GM18868 (cell line): ENCODE measurements at regions not wholly inside any gene's neighbourhood (a gene's known extent, or its start where the extent isn't known, plus 50 kb on each side); places are given as distances from the start of the nearest gene placed in this dataset.

ENCODE experiments used
- ATAC-seq: cut with Tn5 transposase; IDR thresholded peaks from one replicate; pipeline ENCODE4 v1.9.1; 2021; ENCODE audit warnings: mild to moderate bottlenecking, moderate library complexity; ENCODE audit not compliant: unreplicated experiment

DNA sequence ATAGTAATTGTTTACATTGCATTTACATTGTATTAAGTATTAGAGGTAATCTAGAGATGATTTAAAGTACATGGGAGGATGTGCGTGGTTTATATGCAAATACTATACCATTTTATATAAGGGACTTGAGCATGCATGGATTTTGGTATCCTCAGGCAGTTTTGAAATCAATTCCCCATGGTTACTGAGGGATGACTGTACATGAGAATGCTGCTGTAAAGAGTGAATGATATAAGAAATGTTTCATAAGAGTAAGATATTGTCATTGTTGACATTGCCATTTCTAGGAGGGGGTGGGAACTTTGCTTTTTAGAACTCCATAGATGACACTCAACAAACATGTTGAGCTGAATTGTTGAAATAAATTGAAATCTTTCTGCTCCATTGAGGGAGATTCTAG, 185.0 kb downstream of the SEMA6A start:
- no peak for ATAC-seq

DNA sequence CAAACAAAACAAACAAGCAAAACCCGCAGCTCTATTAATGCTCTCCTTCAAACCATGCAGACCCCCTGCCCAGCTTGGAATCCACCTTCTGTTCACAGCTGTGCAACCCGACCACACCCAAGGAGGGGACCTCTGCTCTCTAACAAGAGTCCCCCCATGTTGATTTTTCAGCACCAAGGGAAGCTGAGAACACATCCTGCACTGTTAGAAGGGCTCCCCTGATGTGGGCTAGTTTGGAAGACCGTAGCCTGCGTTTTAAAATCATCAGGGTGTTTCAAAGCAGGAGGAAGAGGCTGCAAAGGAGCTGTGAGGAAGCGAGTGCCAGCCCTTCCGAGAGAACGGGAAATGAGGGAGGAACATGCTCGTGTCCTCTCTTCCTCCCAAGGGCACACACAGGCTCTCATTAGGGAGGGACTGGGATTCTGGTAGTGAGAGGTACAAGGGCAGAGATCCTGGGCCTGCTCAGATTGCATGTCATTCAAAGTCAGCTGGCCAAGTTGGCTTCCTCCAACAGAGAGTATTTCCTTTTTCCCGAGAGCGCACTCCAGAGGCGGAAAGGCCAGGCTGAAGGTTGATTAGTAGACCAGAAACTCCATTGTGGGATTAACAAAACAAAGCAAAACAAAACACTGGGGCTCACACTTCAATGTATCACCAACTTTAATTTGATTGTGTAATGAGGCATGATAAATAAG, 185.9 kb downstream of the SEMA6A start:
- no peak for ATAC-seq

DNA sequence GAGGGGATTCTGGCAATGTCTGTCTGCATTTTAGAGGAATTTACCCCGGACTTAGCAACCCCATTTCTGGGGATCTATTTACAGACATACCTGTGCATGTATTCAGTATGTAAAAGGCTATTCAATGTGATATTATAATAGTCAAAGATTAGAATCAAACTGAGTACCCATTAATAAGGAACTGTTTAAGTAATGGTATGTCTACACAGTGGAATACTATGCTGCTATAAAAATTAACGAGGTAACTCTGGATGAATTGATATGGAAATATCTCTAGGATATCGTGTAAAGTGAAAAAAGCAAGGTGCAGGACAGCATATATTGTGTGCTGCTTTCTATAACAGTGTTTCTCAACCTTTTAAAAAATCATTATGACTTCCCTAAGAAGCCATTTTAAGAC, 186.9 kb downstream of the SEMA6A start:
- ATAC-seq = no peak

DNA sequence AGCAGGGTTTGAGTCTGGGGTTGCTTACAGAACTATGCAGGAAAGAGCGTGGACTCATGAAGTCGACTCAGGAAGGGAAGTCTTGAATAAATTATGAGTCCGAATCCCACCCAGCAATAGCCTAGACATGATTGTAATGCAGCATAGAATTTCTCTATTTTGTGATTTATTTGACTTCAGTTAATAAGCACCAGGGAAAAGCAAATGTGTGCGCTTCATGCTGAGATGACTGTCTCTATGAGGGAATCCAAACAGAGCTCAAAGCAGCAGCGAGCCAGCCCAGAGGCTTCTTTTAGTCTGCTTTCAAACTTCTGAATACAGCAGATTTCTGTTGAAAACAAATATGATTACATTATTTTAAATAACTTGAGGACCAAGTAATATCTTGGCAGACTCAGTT, 188.0 kb downstream of the SEMA6A start:
- ATAC-seq = no peak

DNA sequence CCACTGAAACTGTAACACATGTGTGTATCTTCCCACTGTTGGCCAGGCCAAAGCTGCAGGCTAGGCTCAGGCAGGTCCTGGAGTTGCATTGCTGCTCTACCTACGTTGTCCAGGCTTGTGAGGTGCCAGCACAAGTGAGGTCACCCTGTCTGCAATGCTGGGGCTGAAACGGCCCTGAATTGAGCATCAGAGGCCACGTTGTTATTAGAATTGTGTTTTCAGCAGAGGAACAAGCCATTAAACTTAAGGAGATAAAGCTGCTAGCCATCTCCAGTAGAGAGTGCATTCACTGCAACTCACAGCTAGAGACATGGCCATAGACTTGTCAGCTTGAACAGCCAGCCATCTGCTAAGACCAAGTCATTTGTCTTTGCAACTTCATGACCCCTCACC, 191.8 kb downstream of the SEMA6A start:
- ATAC-seq = peak; percentile 35

DNA sequence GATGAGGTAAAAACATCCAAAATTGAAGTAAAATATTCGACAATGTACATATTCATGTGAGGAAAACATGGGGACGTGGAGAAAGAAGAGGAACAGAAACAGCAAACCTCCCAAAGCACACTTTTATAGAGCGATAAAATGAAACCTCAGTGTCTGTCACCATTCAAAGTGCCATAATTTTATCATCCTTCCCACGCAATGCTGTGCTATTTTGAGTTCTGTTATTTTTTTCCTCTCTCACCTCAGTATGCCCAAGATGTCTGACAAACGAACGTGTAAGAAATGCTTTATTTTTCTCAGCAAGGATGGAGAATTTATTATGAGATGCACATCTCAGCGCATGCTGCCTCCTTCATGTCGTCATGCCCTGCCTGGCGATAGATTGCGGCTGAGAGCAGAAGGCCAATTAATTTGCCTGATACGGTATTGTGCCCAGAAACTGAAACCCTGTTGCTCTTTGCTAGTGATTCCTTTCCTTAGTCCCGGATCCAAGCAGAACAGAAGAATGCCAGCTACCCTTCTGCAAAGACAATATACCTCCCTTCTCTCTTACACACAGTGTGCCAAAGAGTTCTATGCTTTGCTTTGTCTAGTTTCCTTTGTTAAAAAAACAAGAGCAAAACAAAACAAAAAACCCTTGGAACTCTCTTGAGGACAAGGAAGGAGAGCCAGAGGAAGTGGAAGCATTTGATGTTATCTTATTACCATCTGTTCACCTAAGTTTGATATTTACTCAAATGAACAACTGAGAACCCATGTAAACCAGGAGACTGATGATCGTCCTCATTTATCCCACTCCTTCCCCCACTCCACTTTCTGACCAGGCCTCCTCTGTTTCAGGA, 192.4 kb downstream of the SEMA6A start:
- ATAC-seq = no peak

DNA sequence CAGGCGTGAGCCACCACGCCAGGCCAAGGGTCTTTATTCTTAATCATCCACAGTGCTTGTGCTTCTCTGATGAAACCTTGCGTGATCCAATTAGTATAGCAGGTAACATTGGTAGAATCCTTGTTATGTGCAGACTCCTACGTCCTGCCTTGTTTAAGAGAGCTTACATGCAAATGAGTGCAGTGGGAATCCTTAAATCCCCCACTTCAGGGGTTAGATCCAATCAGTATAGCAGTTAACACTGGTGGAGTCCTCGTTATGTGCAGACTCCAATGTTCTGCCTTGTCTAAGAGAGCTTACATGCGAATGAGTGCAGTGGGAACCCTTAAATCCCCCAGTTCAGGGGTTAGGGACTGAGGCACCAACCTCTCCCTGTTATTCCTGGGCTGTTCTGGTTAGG, 193.4 kb downstream of the SEMA6A start:
- no peak for ATAC-seq

DNA sequence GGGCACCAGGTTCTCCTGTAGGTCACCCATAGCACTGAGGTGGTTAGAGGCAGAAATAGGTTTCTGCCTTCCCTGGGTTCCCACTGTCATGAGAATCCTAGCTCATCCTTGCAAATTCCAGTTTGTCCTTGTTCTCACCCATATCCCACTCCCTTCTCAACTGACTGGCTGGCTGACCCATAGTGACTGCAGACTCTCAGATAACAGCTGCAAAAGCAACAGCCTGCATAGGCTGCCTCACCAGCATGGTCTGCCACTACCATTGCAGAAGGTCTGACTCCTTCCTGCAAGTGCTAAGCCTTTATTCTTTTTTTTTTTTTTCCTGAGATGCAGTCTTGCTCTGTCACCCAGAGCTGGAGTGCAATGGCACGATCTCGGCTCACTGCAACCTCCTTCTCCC, 194.0 kb downstream of the SEMA6A start:
- no peak for ATAC-seq

DNA sequence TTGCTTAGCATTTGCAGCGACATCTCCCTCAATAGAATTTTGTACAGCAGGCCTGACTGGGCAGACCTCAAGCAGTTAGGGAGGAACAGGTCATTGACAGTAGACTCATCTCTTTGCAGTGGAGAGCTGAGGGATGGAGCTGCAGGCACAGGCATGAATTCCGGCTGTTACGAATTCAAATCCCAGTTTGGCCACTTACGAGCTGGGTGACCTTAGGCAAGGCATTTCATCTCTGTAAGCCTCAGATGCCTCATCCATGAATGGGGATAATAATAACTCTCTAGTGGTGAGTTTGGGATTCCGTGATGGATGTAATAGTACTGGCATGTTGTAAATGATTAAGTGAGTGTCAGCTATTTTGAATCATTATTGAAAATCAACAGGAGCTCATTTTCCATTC, 195.3 kb downstream of the SEMA6A start:
- ATAC-seq = no peak

DNA sequence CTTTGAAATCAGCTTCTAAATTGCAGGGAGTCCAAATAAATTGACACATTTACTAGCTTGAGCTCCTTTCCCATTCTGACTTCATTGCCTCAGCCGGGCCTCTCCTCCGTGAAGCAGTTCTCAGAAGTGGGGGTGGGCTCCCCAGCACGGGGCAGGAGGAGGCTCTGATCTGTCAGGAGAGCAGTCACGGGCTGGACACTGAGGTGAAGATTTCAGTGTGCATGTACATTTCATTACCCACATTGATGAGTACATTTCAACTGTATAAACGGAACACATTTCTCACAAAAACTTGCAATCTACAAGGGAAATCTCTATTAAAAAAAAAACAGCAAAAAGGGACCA, 195.9 kb downstream of the SEMA6A start:
- no peak for ATAC-seq

DNA sequence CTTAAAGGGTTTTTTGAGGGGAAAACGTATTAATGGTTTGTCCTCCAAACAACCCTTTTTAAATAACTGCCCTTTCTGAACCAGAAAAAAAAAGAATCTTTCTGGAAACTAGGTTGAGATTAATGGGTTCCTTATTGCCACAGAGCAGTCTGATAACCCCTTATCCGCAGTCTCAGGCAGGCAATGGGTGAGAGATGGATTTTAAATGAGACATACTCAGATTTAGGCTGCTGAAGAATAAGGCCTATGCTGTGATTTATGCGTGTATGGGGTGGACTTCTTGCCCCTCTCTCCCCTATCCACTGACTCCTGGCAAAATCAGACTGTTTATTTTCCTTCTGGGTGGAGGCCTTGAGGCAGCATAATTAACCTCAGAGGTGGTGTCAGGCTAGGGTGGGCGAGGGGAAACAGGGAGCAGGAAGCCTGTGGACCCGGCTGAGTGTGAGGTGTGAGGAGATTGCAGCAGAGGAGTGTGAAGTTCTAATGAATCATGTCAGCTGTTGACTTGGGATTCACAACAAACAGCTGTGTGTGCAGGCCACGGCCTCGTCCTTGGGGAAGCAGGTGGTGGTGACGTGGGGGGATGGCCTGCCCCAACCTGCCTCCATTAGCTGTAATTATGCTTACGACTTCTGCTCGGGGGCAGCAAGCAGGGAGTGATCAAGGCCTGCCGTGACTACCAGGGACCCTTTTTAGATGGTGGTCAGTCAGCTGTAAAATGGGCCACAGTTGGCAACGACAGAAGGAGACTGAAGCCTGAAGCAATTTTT, 196.4 kb downstream of the SEMA6A start:
- ATAC-seq = no peak

DNA sequence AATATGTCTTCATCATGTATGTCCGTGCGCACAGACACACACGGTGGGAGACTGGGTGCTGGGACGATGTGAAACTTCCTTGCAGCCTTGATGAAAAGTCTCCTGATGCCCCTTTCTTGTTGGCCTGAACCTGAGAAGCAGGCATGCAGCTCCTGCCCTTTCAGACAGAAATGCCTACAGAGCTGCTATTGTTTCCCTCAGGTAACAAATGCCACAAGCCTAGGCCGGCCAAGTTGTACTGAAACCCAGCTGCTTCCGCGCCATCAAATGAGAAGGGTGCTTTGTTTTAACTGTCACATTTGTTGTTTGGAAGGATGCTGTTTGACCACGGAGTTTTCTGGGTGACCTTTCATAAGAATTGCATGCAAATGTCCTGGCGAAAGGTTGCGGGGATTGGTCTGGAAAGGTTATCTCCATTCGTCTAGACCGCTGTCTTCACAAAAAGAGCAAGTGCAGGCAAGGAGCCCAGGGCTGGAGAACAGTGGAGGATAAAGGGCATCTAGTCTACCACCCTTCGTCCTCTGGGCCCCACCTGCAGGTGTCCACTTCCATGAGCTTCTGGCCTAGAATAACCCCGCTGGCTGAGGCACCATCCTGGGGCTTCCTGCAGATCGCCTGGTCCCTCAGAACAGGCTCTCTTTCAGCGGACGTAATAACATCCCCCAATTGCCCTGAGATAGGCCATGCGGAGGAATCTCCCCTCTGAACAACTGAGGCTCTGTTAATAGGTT, 197.2 kb downstream of the SEMA6A start:
- no peak for ATAC-seq

DNA sequence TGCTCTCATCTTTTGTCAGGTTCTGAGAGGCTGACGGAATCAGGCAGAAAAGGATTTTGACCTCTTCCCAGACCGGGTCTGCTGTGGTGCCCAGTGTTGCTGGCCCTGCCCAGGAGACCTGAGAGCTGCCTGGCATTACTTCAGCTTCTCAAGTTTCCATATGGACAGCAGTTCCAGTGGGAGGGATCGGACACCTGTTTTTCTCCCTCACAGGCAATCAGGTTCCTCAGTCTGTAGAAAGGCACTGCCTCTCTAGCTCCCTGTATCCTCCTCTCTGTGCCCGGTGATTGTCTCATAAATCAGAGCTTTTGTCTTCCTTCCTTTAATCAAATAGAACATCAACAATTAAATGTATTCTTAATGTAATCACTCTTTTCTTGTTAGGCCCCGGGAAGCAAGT, 198.7 kb downstream of the SEMA6A start:
- no peak for ATAC-seq

DNA sequence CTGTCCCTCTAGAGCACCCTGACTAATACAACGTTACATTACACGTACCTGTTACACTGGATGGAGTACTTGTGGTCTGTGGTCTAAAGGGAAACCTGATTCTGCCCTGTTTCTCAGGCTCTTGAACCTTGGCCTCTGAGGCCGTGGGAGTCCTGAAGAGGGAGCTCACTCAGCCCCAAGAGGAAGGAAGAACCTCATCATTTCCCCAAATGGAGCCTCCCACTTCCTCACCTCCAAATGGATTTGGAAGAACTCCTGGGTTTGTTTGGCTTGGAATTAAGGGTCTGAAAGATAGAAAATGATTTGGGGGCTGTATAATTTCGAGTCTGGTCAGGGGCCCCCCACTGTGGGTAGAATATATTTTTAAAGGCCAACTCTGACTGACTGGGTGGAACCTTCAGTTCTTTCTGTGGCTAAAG, 200.2 kb downstream of the SEMA6A start:
- peak; percentile 69 for ATAC-seq

DNA sequence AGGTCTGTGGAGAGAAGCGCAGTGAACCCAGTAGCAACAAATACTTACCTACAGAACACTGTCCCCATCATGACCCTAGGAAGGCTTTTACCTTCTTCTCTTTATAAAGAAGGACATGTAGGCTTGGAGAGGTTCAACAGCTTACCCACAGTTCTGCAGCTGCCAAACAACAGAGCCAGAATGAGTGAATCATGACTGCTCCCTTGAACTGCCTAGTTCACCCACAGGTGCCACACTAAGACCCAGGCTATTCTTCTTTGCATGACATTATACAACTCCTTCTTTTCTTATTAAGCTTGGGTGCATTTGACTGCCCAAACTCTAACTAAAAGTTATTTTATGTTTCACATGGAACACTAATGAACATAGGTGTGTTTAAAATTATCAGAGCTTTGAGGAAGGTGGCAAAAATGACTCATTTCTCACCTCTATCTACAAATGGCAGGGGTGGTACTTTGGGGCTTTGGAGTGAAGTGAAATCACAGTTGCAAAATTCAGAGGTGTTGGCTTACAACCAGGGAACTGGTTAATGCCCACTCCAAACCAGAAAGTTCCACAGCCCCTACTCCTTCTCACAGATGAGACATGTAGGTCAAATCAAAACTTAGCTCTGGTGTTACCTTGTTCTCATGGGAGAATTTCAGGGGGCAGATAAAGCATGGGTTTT, 201.6 kb downstream of the SEMA6A start:
- ATAC-seq = peak; percentile 54

DNA sequence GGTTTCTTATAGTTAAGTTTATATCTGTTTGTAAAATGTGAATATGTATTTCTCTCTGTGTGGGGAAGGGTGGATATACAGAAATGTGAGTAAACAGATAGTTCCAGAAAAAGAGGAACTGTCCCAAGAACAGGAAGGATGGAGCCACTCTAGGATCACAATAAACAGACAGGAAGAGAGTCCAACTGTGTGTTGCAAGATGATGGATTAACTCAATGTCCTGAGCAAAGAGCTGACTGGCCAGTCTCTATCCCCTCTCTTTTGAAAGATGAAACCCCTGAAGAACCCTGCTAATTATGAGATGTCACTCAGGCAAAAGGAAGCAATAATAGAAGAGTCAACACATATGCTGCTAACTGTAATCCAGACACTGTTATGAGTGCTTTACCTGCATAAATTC, 202.7 kb downstream of the SEMA6A start:
- ATAC-seq = no peak

DNA sequence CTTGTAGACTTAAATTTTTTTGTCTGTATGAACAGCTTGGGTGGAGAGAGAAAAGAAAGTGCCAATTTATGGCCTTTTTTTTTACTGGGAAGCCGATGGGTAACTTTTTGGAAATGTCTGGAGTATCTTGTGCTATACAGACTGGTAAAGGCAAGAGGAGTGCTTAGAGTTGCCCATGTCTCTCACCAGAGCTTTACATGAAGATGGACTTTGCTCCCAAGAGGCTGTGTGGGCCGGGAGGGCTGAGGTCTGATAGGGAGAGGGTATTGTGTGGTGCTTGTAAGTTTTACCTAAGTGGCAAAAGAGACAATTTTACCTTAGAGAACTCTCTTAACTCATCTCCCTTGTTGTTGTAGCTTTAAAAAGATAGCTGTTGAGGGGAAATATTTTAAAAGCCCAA, 203.2 kb downstream of the SEMA6A start:
- ATAC-seq = no peak

DNA sequence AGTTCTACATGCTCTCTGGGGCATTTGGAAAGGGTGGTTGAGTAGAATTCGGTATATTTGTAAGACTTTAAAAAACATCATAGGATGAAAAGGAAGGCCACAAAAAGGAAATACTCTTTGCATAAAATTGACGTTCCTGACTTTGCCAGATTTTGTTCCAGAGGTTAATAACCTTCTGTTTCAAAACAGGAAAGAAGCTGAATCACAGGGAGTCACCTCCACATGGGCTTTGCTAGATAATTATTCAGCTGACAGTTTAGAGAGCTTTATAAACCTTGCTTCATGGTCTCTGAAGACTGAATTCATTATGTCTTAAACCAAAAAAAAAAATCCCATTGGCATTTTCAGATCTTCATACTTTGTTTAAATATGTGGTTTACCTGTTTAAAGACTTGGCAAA, 203.7 kb downstream of the SEMA6A start:
- no peak for ATAC-seq

DNA sequence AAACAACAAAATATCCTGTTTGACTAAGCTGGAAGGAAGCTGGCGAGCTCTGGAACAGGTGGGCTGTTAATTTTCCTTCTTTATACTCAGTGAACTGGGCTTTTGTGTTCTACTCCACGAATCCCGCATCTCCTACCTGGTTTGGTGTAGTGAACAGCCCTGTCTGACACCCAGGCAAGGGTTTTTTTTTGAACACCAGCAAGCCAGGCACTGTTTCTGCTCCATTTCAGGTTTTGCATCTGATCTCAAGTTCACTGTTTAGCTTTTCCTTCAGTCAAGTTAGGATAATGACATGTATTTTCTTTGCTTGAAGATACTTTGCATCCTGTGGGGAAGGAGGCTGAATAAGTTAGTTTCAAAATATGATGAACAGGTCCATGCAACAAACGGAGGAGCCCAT, 204.5 kb downstream of the SEMA6A start:
- no peak for ATAC-seq

DNA sequence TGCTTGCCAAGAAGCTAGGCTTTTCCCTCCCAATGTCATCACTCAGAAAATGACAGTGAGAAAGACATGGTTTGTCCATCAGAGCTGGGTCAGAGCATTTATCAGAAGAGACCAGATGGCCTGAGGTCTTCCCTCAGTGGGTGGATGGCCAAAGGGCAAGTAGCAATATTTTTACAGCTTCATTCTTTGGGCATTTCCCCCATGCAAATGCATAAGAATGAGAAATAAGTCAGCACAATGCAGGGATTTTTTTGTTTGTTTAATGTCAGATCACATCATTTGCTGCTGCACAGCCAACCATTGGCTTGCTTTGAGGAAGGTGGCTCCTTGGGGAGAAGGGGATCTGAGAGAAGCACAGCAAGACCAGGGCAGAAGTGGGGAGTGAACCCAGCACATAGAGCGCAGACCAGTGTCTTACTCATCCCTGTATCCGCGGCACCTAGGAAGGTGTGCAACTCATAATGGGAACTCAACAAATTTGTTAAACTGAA, 209.6 kb downstream of the SEMA6A start:
- peak; percentile 66 for ATAC-seq
